Endodermal cell (in vitro differentiated cells): ENCODE measurements at regions not wholly inside any gene's neighbourhood (a gene's known extent, or its start where the extent isn't known, plus 50 kb on each side); places are given as distances from the start of the nearest gene placed in this dataset.

Source experiments
- DNase-seq: peaks from one replicate; pipeline ENCODE4 v3.0.0-alpha.2; 2017
- H3K27ac ChIP-seq: 2 replicates; pipeline ENCODE4 v1.5.1; 2013; ENCODE audit warnings: mild to moderate bottlenecking, low read depth, low read length, moderate library complexity
- H3K27me3 ChIP-seq: 2 replicates; pipeline ENCODE4 v1.6.1; 2013; ENCODE audit warnings: mild to moderate bottlenecking, low read length, moderate library complexity; ENCODE audit not compliant: insufficient read depth, control insufficient read depth, poor library complexity, severe bottlenecking
- H3K36me3 ChIP-seq: 2 replicates; pipeline ENCODE4 v1.7.0; 2013; ENCODE audit warnings: mild to moderate bottlenecking, low read length, moderate library complexity; ENCODE audit not compliant: control insufficient read depth, insufficient read depth
- H3K4me1 ChIP-seq: one replicate; pipeline ENCODE4 v1.7.0; 2013; ENCODE audit warnings: low read length; ENCODE audit not compliant: control insufficient read depth, insufficient read depth
- H3K4me3 ChIP-seq: 2 replicates; pipeline ENCODE4 v1.5.1; 2013; ENCODE audit warnings: mild to moderate bottlenecking, low read length, moderate library complexity
- H3K9ac ChIP-seq: 2 replicates; pipeline ENCODE4 v1.6.1; 2013; ENCODE audit warnings: mild to moderate bottlenecking, low read length, moderate library complexity; ENCODE audit not compliant: poor library complexity, severe bottlenecking; ENCODE audit errors: extremely low read depth
- H3K9me3 ChIP-seq: 2 replicates; pipeline ENCODE4 v1.6.1; 2013; ENCODE audit warnings: mild to moderate bottlenecking, low read length, moderate library complexity; ENCODE audit not compliant: control insufficient read depth
- H3K27ac Mint-ChIP-seq: 2 replicates; pipeline ENCODE4 v1.8.0; 2020; ENCODE audit warnings: mixed read lengths
- H3K27me3 Mint-ChIP-seq: 2 replicates; pipeline ENCODE4 v1.8.0; 2021; ENCODE audit warnings: mild to moderate bottlenecking, mixed read lengths; ENCODE audit not compliant: insufficient read depth
- H3K36me3 Mint-ChIP-seq: 2 replicates; pipeline ENCODE4 v1.8.0; 2020; ENCODE audit warnings: low read depth, mixed read lengths
- H3K4me1 Mint-ChIP-seq: 2 replicates; pipeline ENCODE4 v1.8.0; 2020; ENCODE audit warnings: mixed read lengths
- H3K4me3 Mint-ChIP-seq: 2 replicates; pipeline ENCODE4 v1.8.0; 2020; ENCODE audit warnings: mild to moderate bottlenecking, moderate library complexity, mixed read lengths
- H3K9me3 Mint-ChIP-seq: 2 replicates; pipeline ENCODE4 v1.8.0; 2020; ENCODE audit warnings: mild to moderate bottlenecking, mixed read lengths
- CTCF ChIP-seq: fragments of 200-600 bp; sonication (generic); conservative IDR thresholded peaks from 2 replicates; pipeline ENCODE4 v1.5.0; 2021; ENCODE audit warnings: antibody characterized with exemption, mild to moderate bottlenecking
- WGBS, 2 experiments: methylation state at CpG; one replicate each; pipeline versions ENCODE4 v1.1.5 to v1.1.7; 2013; ENCODE audit warnings: missing lambda C conversion rate in 2 of 2, mixed read lengths in 1 of 2; ENCODE audit not compliant: insufficient coverage in 1 of 2, insufficient read length in 1 of 2; 5-methylcytosine and 5-hydroxymethylcytosine counted together

GRCh38 chr5:15023846-15024245 is 152.3 kb upstream of the ANKH start:
- Histone ChIP-seq H3K27ac (no peak overlapping the region), H3K9ac (no peak overlapping the region), H3K4me3 (no peak overlapping the region), H3K36me3 (no peaks in the 10 kb centered on the region), H3K9me3 (peaks cover 10% of the 10 kb centered on the region), H3K4me1 (peaks cover 10% of the 10 kb centered on the region), H3K27me3 (peaks cover 14% of the 10 kb centered on the region)
- no peak for DNase-seq
- Mint-ChIP-seq H3K27ac (no peak overlapping the region), H3K36me3 (no peaks in the 10 kb centered on the region), H3K9me3 (peaks cover 22% of the 10 kb centered on the region), H3K27me3 (peaks cover 91% of the 10 kb centered on the region), H3K4me1 (peaks cover 18% of the 10 kb centered on the region), H3K4me3 (no peak overlapping the region)
- 95 to 100% methylated on average over 4 to 5 of the region's 5 CpGs for WGBS, 2 experiments
- no peak for TF ChIP-seq CTCF

- no peak overlapping the region for H3K27ac Mint-ChIP-seq
- no peaks in the 10 kb centered on the region for H3K36me3 Mint-ChIP-seq
- Histone ChIP-seq H3K4me3 (no peak overlapping the region), H3K36me3 (no peaks in the 10 kb centered on the region), H3K27ac (no peak overlapping the region), H3K4me1 (peaks cover 10% of the 10 kb centered on the region), H3K9ac (no peak overlapping the region), H3K27me3 (peaks cover 14% of the 10 kb centered on the region), H3K9me3 (peaks cover 7% of the 10 kb centered on the region)
- WGBS, 2 experiments, result 92 to 100% methylated on average over 1 of the region's 1 CpG
- no peak for DNase-seq
- peaks cover 90% of the 10 kb centered on the region for H3K27me3 Mint-ChIP-seq
- H3K9me3 Mint-ChIP-seq, result peaks cover 18% of the 10 kb centered on the region
- no peak overlapping the region for H3K4me3 Mint-ChIP-seq
- H3K4me1 Mint-ChIP-seq, result peaks cover 15% of the 10 kb centered on the region
- TF ChIP-seq CTCF, result no peak
Measured at GRCh38 chr5:15023266-15023665, 151.7 kb upstream of the ANKH start.

- no peak overlapping the region for H3K4me3 ChIP-seq
- H3K27ac Mint-ChIP-seq, result no peak overlapping the region
- H3K27ac ChIP-seq, result no peak overlapping the region
- peaks cover 18% of the 10 kb centered on the region for H3K9me3 Mint-ChIP-seq
- H3K36me3 Mint-ChIP-seq, result peaks cover 1% of the 10 kb centered on the region
- peaks cover 5% of the 10 kb centered on the region for H3K4me1 Mint-ChIP-seq
- H3K4me1 ChIP-seq, result no peaks in the 10 kb centered on the region
- peaks cover 14% of the 10 kb centered on the region for H3K27me3 ChIP-seq
- no peak overlapping the region for H3K9ac ChIP-seq
- no peaks in the 10 kb centered on the region for H3K9me3 ChIP-seq
- TF ChIP-seq CTCF, result no peak
- peaks cover 84% of the 10 kb centered on the region for H3K27me3 Mint-ChIP-seq
- no peaks in the 10 kb centered on the region for H3K36me3 ChIP-seq
- WGBS, 2 experiments, result 88 to 99% methylated on average over 5 to 8 of the region's 8 CpGs
- DNase-seq, result no peak
- H3K4me3 Mint-ChIP-seq, result no peak overlapping the region
Measured at GRCh38 chr5:15021266-15022046, 149.9 kb upstream of the ANKH start.
